Peyer's patch (tissue), 4 donors: ENCODE measurements at regions not wholly inside any gene's neighbourhood (a gene's known extent, or its start where the extent isn't known, plus 50 kb on each side); places are given as distances from the start of the nearest gene placed in this dataset.
A peak's percentile ranks its signal among the peaks of the same experiment; 100 is the strongest.

Experiments
- CTCF ChIP-seq, 6 experiments: fragments of 450-650 bp in 4 of 6; fragments of 200-600 bp in 2 of 6; sonication (generic) in 1 of 6; IDR thresholded peaks; one replicate each; pipeline ENCODE4 v1.5.1; 2017 to 2019; ENCODE audit warnings: antibody characterized with exemption in 6 of 6, mild to moderate bottlenecking in 3 of 6, moderate library complexity in 1 of 6
- POLR2A ChIP-seq, 2 donors: fragments of 450-650 bp; IDR thresholded peaks; one replicate each; pipeline ENCODE4 v1.5.1; 2017; ENCODE audit warnings: antibody characterized with exemption in 2 of 2, mild to moderate bottlenecking in 2 of 2, moderate library complexity in 2 of 2

- TF ChIP-seq CTCF (IDR thresholded peaks at IDR 0.05) (peak in 3 of 6 experiments; percentile 4 to 17 (median 16)), POLR2A (IDR thresholded peaks at IDR 0.05) (no peak)
Measured at GRCh38 chr3:174620138-174620537, 239.0 kb upstream of the NAALADL2 start.
